GM23248 (cell line): ENCODE measurements at regions not wholly inside any gene's neighbourhood (a gene's known extent, or its start where the extent isn't known, plus 50 kb on each side); places are given as distances from the start of the nearest gene placed in this dataset.

ENCODE experiments used
- EZH2 ChIP-seq: fragments of 200-600 bp; sonication (generic); IDR thresholded peaks from 2 replicates; pipeline ENCODE4 v1.6.1; 2018; ENCODE audit warnings: antibody characterized with exemption, mild to moderate bottlenecking; ENCODE audit not compliant: insufficient read depth, poor library complexity, severe bottlenecking
- EZH2phosphoT487 ChIP-seq: fragments of 200-600 bp; sonication (generic); IDR thresholded peaks from 2 replicates; pipeline ENCODE4 v1.6.1; 2018; ENCODE audit warnings: antibody characterized with exemption, moderate library complexity, mild to moderate bottlenecking, low read depth; ENCODE audit not compliant: insufficient read depth

- TF ChIP-seq EZH2 (no peak), EZH2phosphoT487 (no peak)
Observed at GRCh38 chr2:234328444-234328990, 168.4 kb downstream of the ARL4C start.
